A549 (cell line): ENCODE measurements at regions not wholly inside any gene's neighbourhood (a gene's known extent, or its start where the extent isn't known, plus 50 kb on each side); places are given as distances from the start of the nearest gene placed in this dataset.
A peak's percentile ranks its signal among the peaks of the same experiment; 100 is the strongest.

Experiments
- ATAC-seq, 2 experiments: fragments of 200-7000 bp in 1 of 2; fragments of >200 bp in 1 of 2; cut with Nextera tagmentation in 1 of 2; cut with Tn5 transposase in 1 of 2; 3 replicates each; pipeline versions ENCODE4 v1.8.0 to v1.9.1; 2018 to 2020; ENCODE audit warnings: mild to moderate bottlenecking in 1 of 2, moderate library complexity in 1 of 2
- CTCF ChIA-PET: fragments of 300-600 bp; sonication (Branson Sonifier 250); formaldehyde crosslinking; extraction: SDS; loops from one replicate; lab custom pipeline; 2021; ENCODE audit warnings: antibody characterized with exemption, inconsistent platforms; lab: Yijun Ruan, JAX
- POLR2A ChIA-PET: fragments of 350-600 bp; formaldehyde crosslinking; extraction: SDS; loops from one replicate; lab custom pipeline; 2021; ENCODE audit warnings: antibody characterized with exemption, inconsistent platforms; lab: Yijun Ruan, JAX
- DNase-seq, 2 experiments: peaks; one replicate each; pipeline versions ENCODE4 v3.0.0 to v3.0.0-alpha.2; 2011 to 2016; ENCODE audit warnings: low read depth in 1 of 2, low spot score in 1 of 2
- FAIRE-seq: peaks from 2 replicates; lab custom pipeline; 2011; peaks lifted over from hg19 to GRCh38; lab: Jason Lieb, UNC
- H3K27ac ChIP-seq, 2 experiments: fragments of >200 bp; sonication (Bioruptor Twin); formaldehyde crosslinking; 3 replicates each; pipeline ENCODE4 v1.5.1; 2016 to 2017
- H3K4me1 ChIP-seq: fragments of >200 bp; sonication (Bioruptor Twin); formaldehyde crosslinking; 3 replicates; pipeline ENCODE4 v1.6.1; 2016
- H3K4me2 ChIP-seq: fragments of >200 bp; sonication (Bioruptor Twin); formaldehyde crosslinking; 3 replicates; pipeline ENCODE4 v1.6.1; 2016
- H3K4me3 ChIP-seq: fragments of >200 bp; sonication (Bioruptor Twin); formaldehyde crosslinking; 3 replicates; pipeline ENCODE4 v1.5.1; 2016
- H3K9me3 ChIP-seq: fragments of >200 bp; sonication (Bioruptor Twin); formaldehyde crosslinking; 3 replicates; pipeline ENCODE4 v1.6.1; 2016
- BHLHE40 ChIP-seq: IDR thresholded peaks from 2 replicates; pipeline ENCODE4 v1.6.1; 2012; ENCODE audit warnings: low read depth, low read length, inconsistent platforms
- CEBPB ChIP-seq, 2 experiments: fragments of >200 bp in 1 of 2; sonication (Bioruptor Twin) in 1 of 2; formaldehyde crosslinking in 1 of 2; IDR thresholded peaks; 2 replicates each; pipeline ENCODE4 v1.6.1; 2012 to 2016
- CHD4 ChIP-seq: fragments of 200-600 bp; sonication (generic); IDR thresholded peaks from 2 replicates; pipeline ENCODE4 v1.6.1; 2016; ENCODE audit warnings: antibody characterized with exemption, mild to moderate bottlenecking, borderline replicate concordance
- EHF ChIP-seq: fragments of 250-450 bp; sonication (Bioruptor Pico); IDR thresholded peaks from 2 replicates; pipeline ENCODE4 v1.5.0; 2020; ENCODE audit warnings: mild to moderate bottlenecking
- EHMT2 ChIP-seq: fragments of 200-600 bp; sonication (generic); IDR thresholded peaks from 2 replicates; pipeline ENCODE4 v1.6.1; 2016; ENCODE audit warnings: antibody characterized with exemption, low read depth, mild to moderate bottlenecking, moderate library complexity
- ESRRA ChIP-seq: fragments of 150-350 bp; IDR thresholded peaks from 2 replicates; pipeline ENCODE4 v1.6.1; 2014; ENCODE audit warnings: mild to moderate bottlenecking, low read length, borderline replicate concordance
- FOSL2 ChIP-seq, 2 experiments: fragments of 450-650 bp in 1 of 2; fragments of >200 bp in 1 of 2; sonication (Bioruptor Twin) in 1 of 2; formaldehyde crosslinking; IDR thresholded peaks; 2 replicates each; pipeline versions ENCODE4 v1.5.0 to v1.6.1; 2016 to 2020; ENCODE audit warnings: mild to moderate bottlenecking in 1 of 2, moderate library complexity in 1 of 2
- FOXS1 ChIP-seq: fragments of 250-450 bp; sonication (Bioruptor Pico); IDR thresholded peaks from 2 replicates; pipeline ENCODE4 v1.5.0; 2020; ENCODE audit warnings: mild to moderate bottlenecking, moderate library complexity
- HOXB5 ChIP-seq: fragments of 250-450 bp; sonication (Bioruptor Pico); IDR thresholded peaks from 2 replicates; pipeline ENCODE4 v1.5.0; 2020; ENCODE audit warnings: mild to moderate bottlenecking, moderate library complexity
- KDM1A ChIP-seq: fragments of 200-600 bp; sonication (generic); IDR thresholded peaks from 2 replicates; pipeline ENCODE4 v1.6.1; 2016; ENCODE audit warnings: low read depth, mild to moderate bottlenecking
- KDM5A ChIP-seq: fragments of 200-600 bp; sonication (generic); IDR thresholded peaks from 2 replicates; pipeline ENCODE4 v1.6.1; 2016; ENCODE audit warnings: antibody characterized with exemption, mild to moderate bottlenecking
- MAZ ChIP-seq: fragments of 150-350 bp; IDR thresholded peaks from 2 replicates; pipeline ENCODE4 v1.6.1; 2014; ENCODE audit warnings: antibody characterized with exemption, low read depth, low read length, borderline replicate concordance
- NPAS2 ChIP-seq: fragments of 250-450 bp; sonication (Bioruptor Pico); IDR thresholded peaks from 2 replicates; pipeline ENCODE4 v1.8.0; 2022; ENCODE audit warnings: mild to moderate bottlenecking, moderate library complexity, borderline replicate concordance
- NR3C1 ChIP-seq: fragments of >200 bp; sonication (Bioruptor Twin); formaldehyde crosslinking; IDR thresholded peaks from 3 replicates; pipeline ENCODE4 v1.6.1; 2017
- PHF8 ChIP-seq: fragments of 200-600 bp; sonication (generic); IDR thresholded peaks from 2 replicates; pipeline ENCODE4 v1.6.1; 2016; ENCODE audit warnings: low read depth, mild to moderate bottlenecking, antibody characterized with exemption, moderate library complexity, borderline replicate concordance
- POLR2A ChIP-seq: IDR thresholded peaks from 2 replicates; pipeline ENCODE4 v1.6.1; 2012; ENCODE audit warnings: mild to moderate bottlenecking, low read length
- POLR2AphosphoS2 ChIP-seq: conservative IDR thresholded peaks from 2 replicates; pipeline ENCODE4 v1.6.1; 2012; ENCODE audit warnings: low read length, improper control_type of control experiment, inconsistent platforms
- RARB ChIP-seq: fragments of 250-450 bp; sonication (Bioruptor Pico); IDR thresholded peaks from 2 replicates; pipeline ENCODE4 v1.8.0; 2021; ENCODE audit warnings: mild to moderate bottlenecking, moderate library complexity
- RFX5 ChIP-seq: fragments of 450-650 bp; IDR thresholded peaks from 2 replicates; pipeline ENCODE4 v1.7.1; 2014; ENCODE audit warnings: antibody characterized with exemption, mild to moderate bottlenecking, moderate library complexity
- ZC3H11A ChIP-seq: fragments of 450-650 bp; IDR thresholded peaks from 2 replicates; pipeline ENCODE4 v1.6.1; 2014; ENCODE audit warnings: antibody characterized with exemption, mild to moderate bottlenecking
- ZFP36 ChIP-seq: fragments of 450-650 bp; IDR thresholded peaks from 2 replicates; pipeline ENCODE4 v1.6.1; 2014; ENCODE audit warnings: borderline replicate concordance; ENCODE audit not compliant: partially characterized antibody
- WGBS: methylation state at CpG from one replicate; pipeline ENCODE4 v1.1.6; 2017; ENCODE audit errors: missing lambda C conversion rate; 5-methylcytosine and 5-hydroxymethylcytosine counted together
- TF ChIP-seq, protein P1 (sequence below): fragments of >200 bp; sonication (Bioruptor Twin); formaldehyde crosslinking; IDR thresholded peaks from 2 replicates; pipeline ENCODE4 v1.6.1; 2016
- TF ChIP-seq, protein P2 (sequence below): IDR thresholded peaks from 2 replicates; pipeline ENCODE4 v1.6.1; 2012; ENCODE audit warnings: low read depth, borderline replicate concordance
- TF ChIP-seq, protein P3 (sequence below): fragments of 150-350 bp; IDR thresholded peaks from 2 replicates; pipeline ENCODE4 v1.6.1; 2014; ENCODE audit warnings: low read depth, mild to moderate bottlenecking, low read length
- TF ChIP-seq, protein P4 (sequence below): fragments of 450-650 bp; IDR thresholded peaks from 2 replicates; pipeline ENCODE4 v1.6.1; 2014; ENCODE audit warnings: antibody characterized with exemption
- TF ChIP-seq, protein P5 (sequence below): fragments of 250-450 bp; sonication (Bioruptor Pico); IDR thresholded peaks from 2 replicates; pipeline ENCODE4 v1.5.0; 2021; ENCODE audit warnings: mild to moderate bottlenecking, moderate library complexity, borderline replicate concordance
- TF ChIP-seq, protein P6 (sequence below): fragments of 250-450 bp; sonication (Bioruptor Pico); IDR thresholded peaks from 2 replicates; pipeline ENCODE4 v1.5.0; 2020; ENCODE audit warnings: low read depth, mild to moderate bottlenecking, moderate library complexity
- TF ChIP-seq, protein P7 (sequence below): fragments of >200 bp; sonication (Bioruptor Twin); formaldehyde crosslinking; IDR thresholded peaks from 3 replicates; pipeline ENCODE4 v1.6.1; 2016

DNA sequence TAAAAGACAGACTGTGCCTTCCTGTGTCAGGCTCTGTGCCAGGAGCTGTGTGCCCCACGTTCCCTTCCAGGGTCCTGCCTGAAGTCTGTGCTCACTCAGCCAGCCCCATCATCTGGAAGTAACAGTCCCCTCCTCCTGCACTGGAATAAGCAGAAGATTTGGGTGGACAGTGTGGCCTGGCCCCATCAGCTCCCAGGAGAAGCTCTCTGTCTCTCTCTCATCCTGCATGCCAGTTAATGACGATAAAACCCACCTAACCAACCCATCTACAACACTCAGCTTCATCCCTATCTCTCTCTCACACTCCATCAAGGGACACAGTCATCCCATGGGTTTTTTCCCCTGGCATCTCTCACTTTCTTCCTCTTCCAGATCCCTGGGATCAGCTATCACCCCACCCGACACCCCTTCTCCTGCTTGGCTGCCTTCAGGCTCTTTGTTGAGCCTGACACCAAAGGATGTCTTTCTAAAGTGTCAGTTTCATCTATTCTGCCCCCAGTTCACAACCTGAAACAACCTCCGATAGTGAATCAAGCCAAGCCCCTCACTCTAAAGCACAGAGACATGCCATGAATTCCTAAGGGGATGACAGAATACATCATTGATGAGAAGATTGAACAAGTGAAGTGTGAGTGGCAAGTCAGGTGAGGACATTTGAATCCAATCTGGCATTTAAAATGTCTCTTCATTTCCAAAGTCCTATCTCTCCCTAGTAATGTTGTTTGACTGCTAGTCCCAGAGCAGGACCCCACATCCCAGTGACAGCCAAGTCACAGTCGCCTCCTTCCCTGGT, 91.4 kb upstream of the TOP3B start:
- CTCF ChIA-PET, result interaction anchor here (0.8 to 1.4 kb wide), 2 partner anchors 12 to 37 kb away, joined by 3 read pairs; no protein-coding TSS in a partner anchor
- Histone ChIP-seq H3K27ac (peak overlapping the region in 1 of 2 experiments; percentile 10; a peak in 2 of 6 replicates), H3K4me1 (peaks cover 23% of the 10 kb centered on the region; the same call in 2 of the 3 replicates), H3K9me3 (no peaks in the 10 kb centered on the region), H3K4me2 (peak overlapping the region; percentile 6; the same call in 1 of the 3 replicates), H3K4me3 (no peak overlapping the region)
- 63% methylated on average over 5 of the region's 5 CpGs for WGBS
- POLR2A ChIA-PET, result no interaction called here
- TF ChIP-seq FOXS1 (CRISPR knock-in tag), result no peak
- no peak for TF ChIP-seq HOXB5 (CRISPR knock-in tag)
- no peak for TF ChIP-seq RARB (CRISPR knock-in tag)
- no peak for TF ChIP-seq EHMT2
- TF ChIP-seq, protein P1, sequence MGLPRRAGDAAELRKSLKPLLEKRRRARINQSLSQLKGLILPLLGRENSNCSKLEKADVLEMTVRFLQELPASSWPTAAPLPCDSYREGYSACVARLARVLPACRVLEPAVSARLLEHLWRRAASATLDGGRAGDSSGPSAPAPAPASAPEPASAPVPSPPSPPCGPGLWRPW, result no peak
- TF ChIP-seq, protein P2, sequence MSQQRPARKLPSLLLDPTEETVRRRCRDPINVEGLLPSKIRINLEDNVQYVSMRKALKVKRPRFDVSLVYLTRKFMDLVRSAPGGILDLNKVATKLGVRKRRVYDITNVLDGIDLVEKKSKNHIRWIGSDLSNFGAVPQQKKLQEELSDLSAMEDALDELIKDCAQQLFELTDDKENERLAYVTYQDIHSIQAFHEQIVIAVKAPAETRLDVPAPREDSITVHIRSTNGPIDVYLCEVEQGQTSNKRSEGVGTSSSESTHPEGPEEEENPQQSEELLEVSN, result no peak
- no peak for TF ChIP-seq POLR2A
- TF ChIP-seq KDM5A, result no peak
- TF ChIP-seq KDM1A, result no peak
- no peak for TF ChIP-seq CEBPB (IDR thresholded peaks at IDR 0.05)
- TF ChIP-seq NPAS2 (CRISPR knock-in tag), result no peak
- TF ChIP-seq ESRRA, result no peak
- TF ChIP-seq RFX5, result no peak
- ATAC-seq, result no peak
- DNase-seq, result no peak
- FAIRE-seq, result no peak

DNA sequence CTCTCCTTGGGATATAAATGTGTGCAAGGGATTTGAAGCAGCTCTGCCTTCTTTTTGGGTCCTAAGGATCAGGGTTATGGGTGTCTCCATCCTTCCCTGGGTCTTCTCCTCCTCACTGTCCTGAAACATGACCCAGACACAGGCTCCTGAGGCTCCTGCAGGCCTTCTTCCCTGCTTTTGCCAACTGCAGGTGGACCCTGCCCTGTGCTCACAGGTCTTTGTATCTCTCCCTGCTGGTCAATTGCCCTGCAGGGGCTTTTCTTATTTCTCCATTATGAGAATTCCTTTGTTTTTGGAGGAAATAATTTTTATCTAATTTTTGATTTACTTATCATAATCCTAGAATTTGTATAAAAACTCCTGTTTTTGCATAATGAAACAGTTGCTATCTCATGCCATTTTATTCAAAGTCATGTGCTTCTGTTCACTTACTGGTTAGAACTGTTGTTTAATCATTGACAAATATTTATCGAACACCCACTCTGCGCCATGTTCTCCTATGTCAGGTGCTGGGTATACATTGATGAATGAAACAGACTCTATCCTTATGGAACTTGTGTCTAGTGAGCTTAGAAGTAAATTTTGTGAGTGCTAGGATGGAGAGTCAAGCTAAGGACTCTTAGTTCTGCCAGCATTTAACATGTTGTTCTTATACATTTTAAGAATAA, 89.7 kb upstream of the TOP3B start:
- ChIA-PET POLR2A (no interaction called here), CTCF (interaction anchor here (0.6 to 1.0 kb wide), 3 partner anchors 11 to 379 kb away, joined by 3 to 4 read pairs (median 3); no protein-coding TSS in a partner anchor)
- no peak for FAIRE-seq
- no peaks in the 10 kb centered on the region for H3K9me3 ChIP-seq
- peaks cover 23% of the 10 kb centered on the region; the same call in 2 of the 3 replicates for H3K4me1 ChIP-seq
- WGBS, result 76% methylated on average over 2 of the region's 2 CpGs
- ATAC-seq, result no peak
- H3K4me2 ChIP-seq, result no peak overlapping the region
- DNase-seq, result no peak
- no peak overlapping the region for H3K27ac ChIP-seq
- no peak overlapping the region for H3K4me3 ChIP-seq
- TF ChIP-seq, protein P3, sequence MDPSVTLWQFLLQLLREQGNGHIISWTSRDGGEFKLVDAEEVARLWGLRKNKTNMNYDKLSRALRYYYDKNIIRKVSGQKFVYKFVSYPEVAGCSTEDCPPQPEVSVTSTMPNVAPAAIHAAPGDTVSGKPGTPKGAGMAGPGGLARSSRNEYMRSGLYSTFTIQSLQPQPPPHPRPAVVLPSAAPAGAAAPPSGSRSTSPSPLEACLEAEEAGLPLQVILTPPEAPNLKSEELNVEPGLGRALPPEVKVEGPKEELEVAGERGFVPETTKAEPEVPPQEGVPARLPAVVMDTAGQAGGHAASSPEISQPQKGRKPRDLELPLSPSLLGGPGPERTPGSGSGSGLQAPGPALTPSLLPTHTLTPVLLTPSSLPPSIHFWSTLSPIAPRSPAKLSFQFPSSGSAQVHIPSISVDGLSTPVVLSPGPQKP, result no peak
- no peak for TF ChIP-seq POLR2AphosphoS2
- no peak for TF ChIP-seq FOSL2 (IDR thresholded peaks at IDR 0.05)
- TF ChIP-seq FOSL2 (CRISPR knock-in tag; IDR thresholded peaks at IDR 0.05), result no peak
- no peak for TF ChIP-seq RFX5
- TF ChIP-seq EHF (CRISPR knock-in tag), result no peak
- no peak for TF ChIP-seq NR3C1
- no peak for TF ChIP-seq BHLHE40
- no peak for TF ChIP-seq RARB (CRISPR knock-in tag)
- TF ChIP-seq, protein P4, sequence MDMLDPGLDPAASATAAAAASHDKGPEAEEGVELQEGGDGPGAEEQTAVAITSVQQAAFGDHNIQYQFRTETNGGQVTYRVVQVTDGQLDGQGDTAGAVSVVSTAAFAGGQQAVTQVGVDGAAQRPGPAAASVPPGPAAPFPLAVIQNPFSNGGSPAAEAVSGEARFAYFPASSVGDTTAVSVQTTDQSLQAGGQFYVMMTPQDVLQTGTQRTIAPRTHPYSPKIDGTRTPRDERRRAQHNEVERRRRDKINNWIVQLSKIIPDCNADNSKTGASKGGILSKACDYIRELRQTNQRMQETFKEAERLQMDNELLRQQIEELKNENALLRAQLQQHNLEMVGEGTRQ, result no peak
- TF ChIP-seq HOXB5 (CRISPR knock-in tag), result no peak
- TF ChIP-seq MAZ, result no peak
- no peak for TF ChIP-seq EHMT2
- TF ChIP-seq, protein P5, sequence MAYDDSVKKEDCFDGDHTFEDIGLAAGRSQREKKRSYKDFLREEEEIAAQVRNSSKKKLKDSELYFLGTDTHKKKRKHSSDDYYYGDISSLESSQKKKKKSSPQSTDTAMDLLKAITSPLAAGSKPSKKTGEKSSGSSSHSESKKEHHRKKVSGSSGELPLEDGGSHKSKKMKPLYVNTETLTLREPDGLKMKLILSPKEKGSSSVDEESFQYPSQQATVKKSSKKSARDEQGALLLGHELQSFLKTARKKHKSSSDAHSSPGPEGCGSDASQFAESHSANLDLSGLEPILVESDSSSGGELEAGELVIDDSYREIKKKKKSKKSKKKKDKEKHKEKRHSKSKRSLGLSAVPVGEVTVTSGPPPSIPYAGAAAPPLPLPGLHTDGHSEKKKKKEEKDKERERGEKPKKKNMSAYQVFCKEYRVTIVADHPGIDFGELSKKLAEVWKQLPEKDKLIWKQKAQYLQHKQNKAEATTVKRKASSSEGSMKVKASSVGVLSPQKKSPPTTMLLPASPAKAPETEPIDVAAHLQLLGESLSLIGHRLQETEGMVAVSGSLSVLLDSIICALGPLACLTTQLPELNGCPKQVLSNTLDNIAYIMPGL (CRISPR knock-in tag), result no peak
- TF ChIP-seq, protein P6, sequence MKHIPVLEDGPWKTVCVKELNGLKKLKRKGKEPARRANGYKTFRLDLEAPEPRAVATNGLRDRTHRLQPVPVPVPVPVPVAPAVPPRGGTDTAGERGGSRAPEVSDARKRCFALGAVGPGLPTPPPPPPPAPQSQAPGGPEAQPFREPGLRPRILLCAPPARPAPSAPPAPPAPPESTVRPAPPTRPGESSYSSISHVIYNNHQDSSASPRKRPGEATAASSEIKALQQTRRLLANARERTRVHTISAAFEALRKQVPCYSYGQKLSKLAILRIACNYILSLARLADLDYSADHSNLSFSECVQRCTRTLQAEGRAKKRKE (CRISPR knock-in tag), result no peak
- TF ChIP-seq, protein P7, sequence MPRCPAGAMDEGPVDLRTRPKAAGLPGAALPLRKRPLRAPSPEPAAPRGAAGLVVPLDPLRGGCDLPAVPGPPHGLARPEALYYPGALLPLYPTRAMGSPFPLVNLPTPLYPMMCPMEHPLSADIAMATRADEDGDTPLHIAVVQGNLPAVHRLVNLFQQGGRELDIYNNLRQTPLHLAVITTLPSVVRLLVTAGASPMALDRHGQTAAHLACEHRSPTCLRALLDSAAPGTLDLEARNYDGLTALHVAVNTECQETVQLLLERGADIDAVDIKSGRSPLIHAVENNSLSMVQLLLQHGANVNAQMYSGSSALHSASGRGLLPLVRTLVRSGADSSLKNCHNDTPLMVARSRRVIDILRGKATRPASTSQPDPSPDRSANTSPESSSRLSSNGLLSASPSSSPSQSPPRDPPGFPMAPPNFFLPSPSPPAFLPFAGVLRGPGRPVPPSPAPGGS, result no peak
- TF ChIP-seq CHD4, result no peak
- TF ChIP-seq ZC3H11A, result no peak
- TF ChIP-seq ZFP36, result no peak
- TF ChIP-seq PHF8, result no peak
